Breast epithelium (tissue), 3 donors: ENCODE measurements at regions not wholly inside any gene's neighbourhood (a gene's known extent, or its start where the extent isn't known, plus 50 kb on each side); places are given as distances from the start of the nearest gene placed in this dataset.

ENCODE experiments used
- POLR2A ChIP-seq: fragments of 450-650 bp; IDR thresholded peaks from one replicate; pipeline ENCODE4 v1.6.1; 2016; ENCODE audit warnings: antibody characterized with exemption, mild to moderate bottlenecking, moderate library complexity
- TF ChIP-seq, protein P1 (sequence below), 3 donors: fragments of 450-650 bp; IDR thresholded peaks; one replicate each; pipeline ENCODE4 v1.5.1; 2016 to 2017; ENCODE audit warnings: antibody characterized with exemption in 3 of 3, mild to moderate bottlenecking in 3 of 3, moderate library complexity in 3 of 3

DNA sequence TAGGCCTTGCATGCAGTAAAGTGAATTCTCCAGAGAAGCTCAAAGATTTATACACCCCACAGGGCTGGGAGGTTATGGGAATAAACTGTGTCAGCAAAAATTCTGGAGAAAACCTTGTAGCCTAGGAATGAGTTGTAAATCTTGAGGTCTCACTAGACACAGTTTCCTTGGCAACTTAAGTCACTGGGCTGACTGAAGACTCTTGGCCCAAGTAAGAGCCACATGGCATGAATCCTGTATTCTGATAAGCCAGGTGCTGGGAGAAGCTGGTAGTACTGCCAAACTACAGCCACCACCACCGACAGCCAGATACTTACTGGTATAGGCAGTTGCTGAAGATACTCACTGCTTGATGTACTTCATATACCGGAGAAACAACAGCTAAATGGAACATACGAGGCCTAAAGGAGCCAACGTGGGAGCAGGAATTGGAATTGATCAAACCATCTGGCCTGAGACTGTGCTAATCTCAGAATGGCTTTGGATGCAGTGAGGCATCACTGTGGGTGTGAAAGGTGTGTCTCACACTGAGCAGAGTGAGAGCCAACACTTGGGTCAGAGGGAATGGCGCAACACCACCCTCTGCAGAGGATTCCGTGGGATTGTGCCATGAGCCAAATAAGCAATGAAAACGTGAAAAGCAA is 102.8 kb upstream of the TMCC3 start:
- TF ChIP-seq, protein P1, sequence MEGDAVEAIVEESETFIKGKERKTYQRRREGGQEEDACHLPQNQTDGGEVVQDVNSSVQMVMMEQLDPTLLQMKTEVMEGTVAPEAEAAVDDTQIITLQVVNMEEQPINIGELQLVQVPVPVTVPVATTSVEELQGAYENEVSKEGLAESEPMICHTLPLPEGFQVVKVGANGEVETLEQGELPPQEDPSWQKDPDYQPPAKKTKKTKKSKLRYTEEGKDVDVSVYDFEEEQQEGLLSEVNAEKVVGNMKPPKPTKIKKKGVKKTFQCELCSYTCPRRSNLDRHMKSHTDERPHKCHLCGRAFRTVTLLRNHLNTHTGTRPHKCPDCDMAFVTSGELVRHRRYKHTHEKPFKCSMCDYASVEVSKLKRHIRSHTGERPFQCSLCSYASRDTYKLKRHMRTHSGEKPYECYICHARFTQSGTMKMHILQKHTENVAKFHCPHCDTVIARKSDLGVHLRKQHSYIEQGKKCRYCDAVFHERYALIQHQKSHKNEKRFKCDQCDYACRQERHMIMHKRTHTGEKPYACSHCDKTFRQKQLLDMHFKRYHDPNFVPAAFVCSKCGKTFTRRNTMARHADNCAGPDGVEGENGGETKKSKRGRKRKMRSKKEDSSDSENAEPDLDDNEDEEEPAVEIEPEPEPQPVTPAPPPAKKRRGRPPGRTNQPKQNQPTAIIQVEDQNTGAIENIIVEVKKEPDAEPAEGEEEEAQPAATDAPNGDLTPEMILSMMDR (IDR thresholded peaks at IDR 0.05) = no peak
- no peak for TF ChIP-seq POLR2A
